DMS114 treated with DMSO at 0.1 percent for 48 hours (cell line): ENCODE measurements at regions not wholly inside any gene's neighbourhood (a gene's known extent, or its start where the extent isn't known, plus 50 kb on each side); places are given as distances from the start of the nearest gene placed in this dataset.
"Not testable (repeated sequence)": the region's sequence is repeated elsewhere in the genome, so short reads cannot be mapped to it uniquely, and the experiment has no call there.

Experiments
- DNase-seq: peaks from one replicate; lab custom pipeline; 2025; ENCODE audit not compliant: unreplicated experiment; lab: John Stamatoyannopoulos, UW

- no peak for DNase-seq
These were observed 149.3 kb upstream of the CCNH start for GRCh38 chr5:87562068-87562467.

- DNase-seq: no peak
These were observed 147.8 kb upstream of the CCNH start for GRCh38 chr5:87560528-87560927.

GRCh38 chr5:87551911-87552310 is 139.2 kb upstream of the CCNH start:
- DNase-seq: no peak

GRCh38 chr5:87541676-87542075 is 128.9 kb upstream of the CCNH start:
- DNase-seq: no peak

- no peak for DNase-seq
These were observed 128.3 kb upstream of the CCNH start for GRCh38 chr5:87541033-87541432.

GRCh38 chr5:87539839-87540238 is 127.1 kb upstream of the CCNH start:
- no peak for DNase-seq

- no peak for DNase-seq
These were observed 123.6 kb upstream of the CCNH start for GRCh38 chr5:87536365-87536764.

GRCh38 chr5:87535706-87536105 is 123.0 kb upstream of the CCNH start:
- DNase-seq: no peak

GRCh38 chr5:87529486-87530076 is 116.9 kb upstream of the CCNH start:
- DNase-seq: no peak

- DNase-seq: no peak
These were observed 113.4 kb upstream of the CCNH start for GRCh38 chr5:87526131-87526530.

- DNase-seq: no peak
These were observed 111.5 kb upstream of the CCNH start for GRCh38 chr5:87524217-87524616.

GRCh38 chr5:87511778-87512177 is 99.0 kb upstream of the CCNH start:
- DNase-seq: not testable (repeated sequence)

- DNase-seq: no peak
These were observed 90.3 kb upstream of the CCNH start for GRCh38 chr5:87503004-87503403.

GRCh38 chr5:87499478-87500410 is 87.0 kb upstream of the CCNH start:
- no peak for DNase-seq
